DMS 273 treated with DMSO at 0.1 percent for 48 hours (cell line): ENCODE measurements at regions not wholly inside any gene's neighbourhood (a gene's known extent, or its start where the extent isn't known, plus 50 kb on each side); places are given as distances from the start of the nearest gene placed in this dataset.

ENCODE experiments used
- DNase-seq: peaks from one replicate; lab custom pipeline; 2025; lab: John Stamatoyannopoulos, UW

- DNase-seq = no peak
These were observed 86.2 kb upstream of the MBNL2 start for GRCh38 chr13:97135883-97136282.

GRCh38 chr13:97136418-97136817 is 85.7 kb upstream of the MBNL2 start:
- DNase-seq = no peak

- DNase-seq = no peak
These were observed 82.4 kb upstream of the MBNL2 start for GRCh38 chr13:97139691-97140090.

GRCh38 chr13:97140131-97140530 is 82.0 kb upstream of the MBNL2 start:
- no peak for DNase-seq

GRCh38 chr13:97140611-97141010 is 81.5 kb upstream of the MBNL2 start:
- no peak for DNase-seq

- no peak for DNase-seq
These were observed 81.0 kb upstream of the MBNL2 start for GRCh38 chr13:97141097-97141496.

- DNase-seq = peak; percentile 22
These were observed 80.5 kb upstream of the MBNL2 start for GRCh38 chr13:97141564-97142005.

- DNase-seq = no peak
These were observed 79.7 kb upstream of the MBNL2 start for GRCh38 chr13:97142452-97142851.

GRCh38 chr13:97145057-97145456 is 77.1 kb upstream of the MBNL2 start:
- no peak for DNase-seq

- no peak for DNase-seq
These were observed 73.2 kb upstream of the MBNL2 start for GRCh38 chr13:97148894-97149293.

- no peak for DNase-seq
These were observed 61.7 kb upstream of the MBNL2 start for GRCh38 chr13:97160421-97160820.

GRCh38 chr13:97161582-97162231 is 60.4 kb upstream of the MBNL2 start:
- DNase-seq = no peak

- no peak for DNase-seq
These were observed 56.4 kb upstream of the MBNL2 start for GRCh38 chr13:97165502-97166425.

GRCh38 chr13:97171136-97171535 is 51.0 kb upstream of the MBNL2 start:
- no peak for DNase-seq
